Activated CD8-positive, alpha-beta memory T cell treated with anti-CD3 and anti-CD28 coated beads, Interleukin-2, amount 50 U/mL, for 4 hours (primary cell): ENCODE measurements at regions not wholly inside any gene's neighbourhood (a gene's known extent, or its start where the extent isn't known, plus 50 kb on each side); places are given as distances from the start of the nearest gene placed in this dataset.
"Not testable (repeated sequence)": the region's sequence is repeated elsewhere in the genome, so short reads cannot be mapped to it uniquely, and the experiment has no call there.

Experiments
- DNase-seq: peaks from one replicate; pipeline ENCODE4 v3.0.0-alpha.2; 2020

GRCh38 chr3:174462916-174463315 lies 396.2 kb upstream of the NAALADL2 start:
- DNase-seq, result no peak

DNA sequence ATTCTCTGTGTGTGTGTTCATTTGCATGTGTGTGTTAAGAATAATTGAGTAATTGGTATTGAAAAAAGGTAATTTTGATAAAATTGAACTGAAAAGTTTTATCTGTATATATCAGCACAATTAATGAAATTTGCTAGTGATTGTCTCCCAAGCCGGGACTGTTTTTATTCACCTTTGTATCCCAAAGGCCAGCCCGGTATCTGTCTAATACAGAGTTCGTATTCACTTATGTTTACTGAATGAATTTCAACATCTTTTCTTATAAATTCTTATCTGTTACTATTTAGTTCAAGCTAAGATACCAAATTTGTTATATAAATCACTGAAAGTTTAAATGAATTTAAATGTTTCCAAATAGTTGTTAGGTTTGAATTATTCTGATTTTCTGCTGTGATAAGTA lies 394.0 kb upstream of the NAALADL2 start:
- no peak for DNase-seq

DNA sequence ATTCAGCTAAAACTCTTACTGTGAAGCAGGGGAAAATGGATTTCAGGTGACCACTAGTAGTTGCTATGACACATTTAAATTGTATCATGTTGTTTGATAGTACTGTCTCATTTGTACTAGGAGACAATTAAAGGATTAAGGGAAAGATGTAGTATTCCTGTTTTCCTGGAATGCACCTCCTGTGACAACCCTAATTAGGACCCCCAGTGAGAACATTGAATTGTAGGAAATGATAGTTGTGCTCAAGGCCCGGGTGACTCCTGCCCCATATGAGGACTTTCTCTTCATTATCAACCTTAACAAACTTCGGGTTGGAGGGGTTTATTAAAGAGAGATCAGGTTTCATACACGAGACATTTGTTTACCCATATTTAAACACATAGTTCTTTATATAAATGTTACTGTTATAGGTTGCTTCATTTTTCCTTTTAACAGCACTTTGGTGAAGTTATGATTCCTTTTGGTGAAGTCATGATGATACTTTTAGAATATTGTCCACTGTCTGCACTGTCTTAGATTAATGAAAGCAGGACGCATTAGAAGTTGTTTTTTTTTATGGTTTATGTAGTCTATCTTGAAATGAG lies 392.6 kb upstream of the NAALADL2 start:
- DNase-seq, result no peak

- no peak for DNase-seq
Measured at GRCh38 chr3:174477491-174477890, 381.6 kb upstream of the NAALADL2 start.

DNA sequence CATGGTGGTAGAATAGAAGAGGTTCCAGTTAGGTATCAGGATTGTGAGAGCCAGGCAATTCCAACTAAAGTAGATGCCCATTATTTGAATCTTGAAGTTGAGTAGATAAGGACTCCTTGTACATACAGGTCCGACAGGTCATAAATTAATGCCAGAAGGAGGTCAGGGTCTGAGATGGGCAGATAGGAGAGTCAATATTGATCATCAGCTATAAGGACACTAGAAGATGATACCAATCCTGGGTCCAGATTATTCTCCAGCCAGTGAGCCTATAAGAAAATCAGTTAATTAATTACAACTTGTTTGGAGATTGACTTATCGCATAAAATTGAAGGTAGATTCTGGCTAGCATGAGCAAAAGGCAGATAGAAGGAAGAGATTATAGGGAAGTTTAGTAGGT lies 378.4 kb upstream of the NAALADL2 start:
- no peak for DNase-seq

- no peak for DNase-seq
Measured at GRCh38 chr3:174482541-174482940, 376.6 kb upstream of the NAALADL2 start.

DNA sequence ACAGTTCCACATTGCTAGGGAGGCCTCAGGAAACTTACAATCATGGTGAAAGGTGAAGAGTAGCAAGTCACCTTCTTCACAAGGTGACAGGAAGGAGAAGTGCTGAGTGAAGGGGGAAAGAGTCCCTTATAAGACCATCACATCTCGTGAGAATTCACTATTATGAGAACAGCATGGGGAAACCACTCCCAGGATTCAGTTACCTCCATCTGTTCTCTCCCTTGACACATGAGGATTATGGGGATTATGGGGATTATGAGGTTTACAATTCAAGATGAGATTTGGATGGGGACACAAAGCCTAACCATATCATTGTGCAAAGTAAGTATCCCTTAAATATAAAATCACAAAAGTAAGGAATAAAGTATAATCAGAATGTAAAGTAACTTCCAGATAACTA lies 375.9 kb upstream of the NAALADL2 start:
- no peak for DNase-seq

DNA sequence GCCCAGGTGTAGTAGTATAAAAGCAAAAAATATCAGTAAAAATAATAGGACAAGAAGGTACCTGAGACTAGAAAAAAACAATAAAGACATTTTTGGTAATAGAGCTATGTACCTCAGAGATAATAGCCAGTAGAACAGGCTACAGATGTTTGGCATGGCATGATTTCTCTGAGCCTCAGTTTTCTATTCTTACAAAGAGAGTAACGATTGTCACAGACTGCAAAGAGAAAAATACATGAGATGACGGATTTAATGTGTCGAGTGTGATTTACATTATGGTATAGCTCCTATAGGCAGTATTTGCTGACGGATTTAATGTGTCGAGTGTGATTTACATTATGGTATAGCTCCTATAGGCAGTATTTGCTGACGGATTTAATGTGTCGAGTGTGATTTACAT lies 375.3 kb upstream of the NAALADL2 start:
- not testable (repeated sequence) for DNase-seq

DNA sequence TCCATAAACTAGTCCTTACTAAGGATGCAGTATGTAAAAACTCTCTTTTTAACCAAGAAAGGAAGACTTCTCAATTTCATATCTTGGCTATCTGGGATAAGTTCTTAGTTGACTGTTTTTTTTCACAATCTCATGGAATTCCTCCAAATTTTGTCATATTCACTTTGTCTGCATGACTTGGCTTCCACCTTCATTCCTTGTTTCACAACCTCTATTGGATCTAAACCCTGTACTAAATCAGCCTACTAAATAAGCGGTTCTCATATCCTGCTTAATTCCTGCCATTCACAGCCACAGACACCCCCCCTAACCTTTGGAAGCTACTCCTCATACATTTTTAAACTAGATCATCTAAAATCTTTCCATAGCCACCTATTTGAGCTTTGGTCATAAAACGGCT lies 370.6 kb upstream of the NAALADL2 start:
- no peak for DNase-seq

DNA sequence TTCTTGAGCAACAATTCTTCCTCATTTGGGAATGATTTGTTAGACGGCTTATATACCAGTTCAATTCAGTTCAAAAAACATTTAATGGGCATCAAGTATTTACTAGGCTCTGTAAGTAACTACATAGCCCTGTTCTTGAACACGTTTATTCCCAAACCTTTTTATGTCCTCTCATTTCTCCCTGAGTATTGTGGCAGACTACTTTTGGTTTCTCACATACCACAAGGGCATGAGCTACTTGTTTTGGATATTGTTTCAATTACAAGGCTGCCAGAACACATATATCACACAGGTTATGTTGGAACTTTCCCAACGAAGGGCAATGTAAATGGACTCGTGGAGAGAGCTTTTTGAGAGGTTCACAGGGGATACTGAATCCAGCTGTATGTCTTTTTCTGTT lies 363.8 kb upstream of the NAALADL2 start:
- no peak for DNase-seq

DNA sequence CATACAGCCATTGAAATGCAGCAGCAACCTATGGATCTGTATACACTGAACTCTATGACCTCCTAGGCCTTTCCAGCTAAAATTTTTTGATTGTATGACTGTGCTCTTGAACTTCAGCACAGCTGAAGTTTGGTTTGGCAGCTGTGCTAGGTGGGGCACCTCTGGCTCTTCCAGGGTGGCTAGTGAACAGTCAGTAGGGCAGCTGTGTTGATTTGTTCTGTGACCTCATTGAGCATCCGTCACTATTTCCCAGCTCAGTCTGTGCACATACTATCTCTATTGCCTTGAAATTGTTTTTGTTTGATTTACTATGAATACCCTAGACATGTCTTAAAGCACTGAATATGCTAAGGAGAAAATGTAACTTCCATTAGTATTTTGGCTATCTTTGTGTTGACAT lies 363.2 kb upstream of the NAALADL2 start:
- DNase-seq, result no peak

DNA sequence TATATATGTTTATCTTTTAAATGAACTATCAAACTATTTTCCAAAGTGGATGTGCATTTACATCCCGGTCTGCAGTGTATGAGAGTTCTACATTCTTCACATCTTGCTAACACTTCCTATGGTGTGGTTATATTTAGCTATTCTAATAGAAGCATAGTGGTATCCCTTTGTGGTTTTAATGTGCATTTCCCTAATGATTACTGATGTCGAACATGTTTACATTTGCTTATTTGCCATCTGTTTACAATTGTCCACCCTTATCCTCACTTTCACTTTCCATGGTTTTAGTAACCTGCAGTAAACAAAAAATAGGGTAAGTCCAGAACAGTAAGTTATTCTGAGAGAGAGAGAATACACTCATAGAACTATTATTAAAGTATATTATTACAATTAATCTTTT lies 360.5 kb upstream of the NAALADL2 start:
- DNase-seq, result no peak

- DNase-seq, result no peak
Measured at GRCh38 chr3:174505266-174505665, 353.9 kb upstream of the NAALADL2 start.

DNA sequence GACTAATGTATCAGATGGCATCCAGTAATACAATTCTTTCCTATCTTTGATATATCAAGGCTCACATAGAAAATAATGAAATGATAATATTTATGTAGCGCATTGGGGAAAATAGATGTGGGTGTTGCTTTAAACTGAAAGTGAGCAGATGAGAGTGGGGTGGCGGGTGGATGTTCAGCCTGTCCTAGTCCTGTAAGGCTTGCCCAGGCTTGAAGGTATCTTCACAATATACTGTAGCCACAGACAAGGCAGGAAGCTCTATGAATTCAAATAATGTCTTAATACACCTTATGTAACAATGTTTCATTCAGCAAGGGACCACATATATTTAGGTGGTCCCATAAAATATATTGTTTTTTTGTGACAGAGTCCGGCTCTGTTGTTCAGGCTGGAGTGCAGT lies 334.9 kb upstream of the NAALADL2 start:
- no peak for DNase-seq

- DNase-seq, result no peak
Measured at GRCh38 chr3:174529298-174529697, 329.8 kb upstream of the NAALADL2 start.

GRCh38 chr3:174531262-174531982 lies 327.7 kb upstream of the NAALADL2 start:
- DNase-seq, result no peak

DNA sequence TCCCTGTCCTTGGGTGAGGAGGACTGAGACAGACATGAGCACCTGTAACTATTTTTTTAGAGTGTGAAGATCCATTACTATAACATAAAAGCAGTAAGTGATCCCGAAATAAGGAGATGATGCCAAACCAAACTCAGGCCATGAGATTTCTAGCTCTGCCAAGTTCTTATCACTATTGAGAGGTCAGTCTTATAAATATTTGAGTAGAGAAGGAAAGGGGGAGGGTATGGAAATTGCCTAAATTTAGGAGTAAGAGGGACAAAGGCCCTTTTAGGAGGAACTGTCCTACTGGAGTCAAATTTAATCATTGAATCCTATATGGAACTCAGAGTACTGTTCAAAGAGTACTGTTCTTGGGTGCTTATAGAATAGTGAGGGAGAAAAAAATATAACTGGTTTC lies 326.9 kb upstream of the NAALADL2 start:
- DNase-seq, result no peak

DNA sequence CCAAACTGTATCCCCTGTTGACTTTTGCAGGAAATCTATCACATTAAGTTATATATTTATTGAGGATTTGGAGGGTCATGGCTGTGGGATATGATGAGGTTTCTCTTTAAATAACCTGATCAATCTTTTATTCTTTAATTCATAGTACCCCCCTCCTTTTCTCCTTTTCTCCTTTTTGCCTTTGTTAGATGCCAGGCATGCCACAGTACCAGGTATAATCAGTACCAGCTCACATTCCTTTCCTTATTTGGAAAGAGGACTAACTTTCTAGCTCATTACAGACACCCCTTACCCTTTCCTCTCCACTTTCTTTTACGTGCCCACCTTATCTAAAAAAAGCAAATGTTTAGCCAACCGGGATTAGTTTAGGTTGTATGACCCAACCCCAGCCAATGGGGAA lies 326.4 kb upstream of the NAALADL2 start:
- DNase-seq, result no peak

DNA sequence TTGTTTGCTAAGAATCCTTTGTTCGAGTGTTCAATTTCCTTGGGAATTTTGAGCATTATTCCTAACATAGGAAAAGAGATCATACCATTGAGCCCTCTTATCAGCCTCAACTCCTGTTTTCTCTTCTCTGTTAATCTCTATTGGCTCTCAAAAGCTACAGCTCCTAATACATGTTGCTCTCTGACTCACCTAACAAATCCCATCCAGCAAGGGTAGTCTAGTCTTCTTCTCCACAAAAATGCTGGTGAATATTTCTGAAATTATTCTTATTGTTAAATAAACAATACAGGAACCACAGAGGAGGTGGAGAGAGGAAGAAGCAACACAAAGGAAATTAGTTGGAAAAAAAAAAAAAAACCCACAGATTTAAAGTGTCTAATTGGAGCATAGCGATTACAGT lies 325.8 kb upstream of the NAALADL2 start:
- DNase-seq, result no peak

DNA sequence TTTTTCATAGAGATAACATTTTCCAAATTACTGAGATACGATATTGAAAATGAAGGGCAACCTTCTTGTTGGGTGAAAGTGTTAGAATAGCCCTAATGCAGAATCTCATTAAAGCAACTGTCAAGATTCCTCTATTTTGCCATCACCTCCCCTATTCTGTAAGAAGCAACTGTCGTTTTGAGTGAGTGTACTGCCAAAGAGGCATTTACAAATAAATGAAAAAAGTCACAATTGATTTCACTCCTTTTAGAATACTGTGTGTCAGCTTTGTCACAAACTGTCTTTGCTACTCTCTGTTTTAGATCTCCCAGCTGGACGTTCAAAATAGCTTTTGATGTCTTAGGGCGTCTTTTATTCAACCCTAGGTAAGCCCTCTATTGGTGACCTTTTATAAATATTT lies 322.8 kb upstream of the NAALADL2 start:
- DNase-seq, result no peak

DNA sequence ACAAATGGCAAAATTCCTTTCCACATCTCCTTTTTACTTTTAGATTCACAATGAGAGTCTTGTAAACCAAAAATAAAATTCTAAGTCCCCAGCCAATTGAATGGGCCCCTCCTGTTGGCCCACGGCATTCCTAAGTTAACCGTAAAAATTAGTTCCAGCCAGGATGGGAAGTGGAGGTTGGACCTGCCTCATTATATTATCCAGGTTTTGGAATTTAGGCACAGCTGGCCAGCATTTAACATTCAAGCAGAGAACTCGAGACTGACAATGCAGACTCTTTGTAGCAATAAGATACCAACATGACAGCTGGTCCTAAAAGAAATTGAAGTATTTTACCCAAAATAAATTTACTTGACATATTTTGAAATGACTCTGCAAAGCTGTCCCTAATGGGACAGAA lies 321.0 kb upstream of the NAALADL2 start:
- no peak for DNase-seq

DNA sequence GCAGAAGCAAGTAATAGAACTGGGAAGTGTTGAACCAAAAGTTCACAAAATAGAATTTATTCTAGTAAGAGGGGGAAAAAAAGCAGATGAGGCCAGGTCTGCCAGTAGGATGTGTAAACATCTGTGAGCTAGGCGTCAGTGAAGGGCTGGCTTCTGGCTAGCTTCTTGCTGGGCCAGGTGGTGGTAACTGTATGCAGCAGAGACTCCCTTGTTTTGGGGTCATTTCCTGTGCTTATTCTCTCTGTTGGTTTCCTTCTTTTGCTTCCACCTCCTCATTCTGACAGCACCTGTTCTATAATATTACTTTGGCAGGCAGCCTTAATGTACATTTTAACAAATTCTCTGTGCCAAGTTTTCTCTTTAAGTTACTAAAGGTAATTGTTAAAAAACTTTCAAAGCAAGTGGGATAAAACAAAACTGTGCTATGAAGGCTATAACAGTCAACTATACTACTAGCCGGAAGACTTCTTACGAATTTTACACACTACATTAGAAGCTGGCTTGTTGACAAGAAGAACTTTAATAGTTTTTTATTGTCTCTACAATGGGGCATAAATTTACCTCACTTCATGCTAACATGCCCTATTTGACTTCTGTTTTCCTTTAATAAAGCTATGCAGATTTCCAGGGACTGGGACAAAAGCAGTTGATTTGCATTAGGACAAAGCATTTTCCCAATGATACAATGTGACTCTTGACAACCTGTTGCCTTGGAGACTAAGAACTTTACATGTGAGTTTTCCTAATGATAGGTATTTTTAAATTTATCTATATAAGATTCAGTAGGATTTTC lies 318.8 kb upstream of the NAALADL2 start:
- DNase-seq, result no peak

- no peak for DNase-seq
Measured at GRCh38 chr3:174541708-174542315, 317.3 kb upstream of the NAALADL2 start.
